ENCODE measurements at regions not wholly inside any gene's neighbourhood (a gene's known extent, or its start where the extent isn't known, plus 50 kb on each side); places are given as distances from the start of the nearest gene placed in this dataset.

DNA sequence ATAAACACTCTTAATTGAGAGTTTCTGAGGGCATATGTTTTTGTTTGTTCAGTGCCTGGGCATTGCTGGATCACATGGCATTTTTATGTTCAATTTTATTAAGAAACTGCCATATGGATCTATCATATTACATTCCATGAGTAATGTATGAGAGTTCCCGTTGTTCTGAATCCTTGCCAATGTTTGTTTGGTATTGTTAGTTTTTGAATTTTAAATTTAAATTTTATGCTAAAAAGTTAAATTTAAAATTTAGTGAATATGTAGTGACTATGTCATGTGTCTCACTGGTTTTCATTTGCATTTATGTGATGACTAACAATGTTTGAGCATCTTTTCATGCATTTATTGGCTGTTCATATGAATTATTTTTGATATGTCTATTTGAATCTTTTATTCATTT is 54.8 kb upstream of the GEMIN8 start:
- no peaks in the 10 kb centered on the region for H3K27me3 ChIP-seq (ENCODE audit: control insufficient read depth in 3 of 3, insufficient read depth in 3 of 3, low read length in 3 of 3)
- no peak overlapping the region for H3K27ac ChIP-seq (ENCODE audit: low read depth in 1 of 3, low read length in 2 of 3)
- DNase-seq: no peak
- no peak for FAIRE-seq
- H3K36me3 ChIP-seq (ENCODE audit: control insufficient read depth in 3 of 3, insufficient read depth in 2 of 3, low read depth in 1 of 3, low read length in 3 of 3): no peaks in the 10 kb centered on the region
- H3K9me3 ChIP-seq (ENCODE audit: control insufficient read depth in 2 of 2, insufficient read depth in 1 of 2, low read depth in 1 of 2, low read length in 1 of 2): no peaks in the 10 kb centered on the region
- no peaks in the 10 kb centered on the region for H3K4me1 ChIP-seq (ENCODE audit: control insufficient read depth in 3 of 3, insufficient read depth in 2 of 3, low read depth in 1 of 3, low read length in 2 of 3)
- H3K4me3 ChIP-seq (ENCODE audit: low read depth in 1 of 3, low read length in 3 of 3): no peak overlapping the region
- WGBS, 3 donors: 79 to 93% (median 85%) methylated on average over 1 of the region's 1 CpG

DNA sequence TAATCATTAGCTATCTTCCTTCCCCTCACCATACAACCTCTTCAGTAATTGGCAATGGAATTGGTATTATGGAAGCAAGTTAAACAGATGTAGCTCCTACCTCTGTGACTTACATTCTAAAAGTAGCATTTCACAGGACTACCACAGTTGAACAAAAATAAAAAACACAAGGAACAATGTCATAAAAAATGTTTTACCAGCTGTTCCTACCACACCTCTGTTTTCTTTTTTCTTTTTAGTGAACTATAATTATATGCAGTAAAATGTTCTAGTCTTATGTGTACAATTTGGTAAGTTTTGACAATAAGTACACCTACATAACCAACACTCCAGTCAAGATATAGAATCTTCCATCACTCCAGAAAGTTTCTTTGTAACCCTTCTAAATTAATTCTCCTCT is 54.1 kb upstream of the GEMIN8 start:
- Histone ChIP-seq H3K36me3 (ENCODE audit: control insufficient read depth in 3 of 3, insufficient read depth in 2 of 3, low read depth in 1 of 3, low read length in 3 of 3) (no peaks in the 10 kb centered on the region), H3K9me3 (ENCODE audit: control insufficient read depth in 2 of 2, insufficient read depth in 1 of 2, low read depth in 1 of 2, low read length in 1 of 2) (no peaks in the 10 kb centered on the region), H3K4me3 (ENCODE audit: low read depth in 1 of 3, low read length in 3 of 3) (no peak overlapping the region), H3K4me1 (ENCODE audit: control insufficient read depth in 3 of 3, insufficient read depth in 2 of 3, low read depth in 1 of 3, low read length in 2 of 3) (no peaks in the 10 kb centered on the region), H3K27me3 (ENCODE audit: control insufficient read depth in 3 of 3, insufficient read depth in 3 of 3, low read length in 3 of 3) (no peaks in the 10 kb centered on the region), H3K27ac (ENCODE audit: low read depth in 1 of 3, low read length in 2 of 3) (no peak overlapping the region)
- DNase-seq (no peak), FAIRE-seq (no peak)

DNA sequence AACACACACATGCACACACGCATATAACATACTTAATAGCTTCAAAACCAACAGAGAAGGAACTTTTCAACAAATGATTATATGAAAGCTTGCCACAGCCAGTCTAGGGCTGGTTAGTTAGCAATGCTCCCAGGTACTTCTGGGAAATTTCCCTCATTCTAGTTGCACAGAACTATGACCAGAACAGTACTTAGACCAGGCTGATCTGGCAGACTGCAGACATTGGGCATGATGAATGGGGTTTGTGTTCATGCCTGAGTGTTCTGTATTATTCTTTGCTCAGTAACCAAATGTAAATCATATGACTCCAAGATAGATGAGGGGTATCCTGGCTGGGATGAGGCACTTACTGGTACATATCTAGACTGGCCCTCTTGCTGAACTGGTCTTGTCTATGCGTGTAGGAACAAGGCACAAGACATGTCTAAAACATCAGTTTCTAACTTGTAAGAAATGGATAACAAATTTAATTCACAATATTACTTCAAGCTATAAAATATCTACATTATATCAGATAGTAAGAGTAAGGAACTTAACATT is 50.3 kb upstream of the GEMIN8 start:
- Histone ChIP-seq H3K9me3 (ENCODE audit: control insufficient read depth in 2 of 2, insufficient read depth in 1 of 2, low read depth in 1 of 2, low read length in 1 of 2) (no peaks in the 10 kb centered on the region), H3K36me3 (ENCODE audit: control insufficient read depth in 3 of 3, insufficient read depth in 2 of 3, low read depth in 1 of 3, low read length in 3 of 3) (no peaks in the 10 kb centered on the region), H3K27me3 (ENCODE audit: control insufficient read depth in 3 of 3, insufficient read depth in 3 of 3, low read length in 3 of 3) (no peaks in the 10 kb centered on the region), H3K4me3 (ENCODE audit: low read depth in 1 of 3, low read length in 3 of 3) (no peak overlapping the region), H3K27ac (ENCODE audit: low read depth in 1 of 3, low read length in 2 of 3) (no peak overlapping the region), H3K4me1 (ENCODE audit: control insufficient read depth in 3 of 3, insufficient read depth in 2 of 3, low read depth in 1 of 3, low read length in 2 of 3) (no peaks in the 10 kb centered on the region)
- FAIRE-seq: no peak
- WGBS, 3 donors: 61 to 78% (median 78%) methylated on average over 2 of the region's 2 CpGs
- DNase-seq: no peak

All from small intestine (tissue), 7 donors.